Thoracic aorta (tissue), 2 donors: ENCODE measurements at regions not wholly inside any gene's neighbourhood (a gene's known extent, or its start where the extent isn't known, plus 50 kb on each side); places are given as distances from the start of the nearest gene placed in this dataset.

Experiments used
- ATAC-seq: fragments of 150-250 bp; one replicate; pipeline ENCODE4 v1.8.0; 2017; ENCODE audit warnings: low read depth; ENCODE audit not compliant: insufficient number of reproducible peaks, low FRiP score
- DNase-seq: peaks from one replicate; pipeline ENCODE4 v3.0.0-alpha.2; 2020; ENCODE audit warnings: low spot score
- H3K27ac ChIP-seq, 2 donors: fragments of 200-600 bp; sonication (generic); 1 replicate in 1 of 2; 2 replicates in 1 of 2; pipeline ENCODE4 v1.5.1; 2016; ENCODE audit warnings: mild to moderate bottlenecking in 2 of 2, moderate library complexity in 2 of 2
- H3K27me3 ChIP-seq: fragments of 200-600 bp; sonication (generic); replicated peaks from 2 replicates; pipeline ENCODE4 v1.6.0; 2016; ENCODE audit warnings: mild to moderate bottlenecking; ENCODE audit not compliant: insufficient read depth
- H3K36me3 ChIP-seq: fragments of 200-600 bp; sonication (generic); one replicate; pipeline ENCODE4 v1.5.1; 2016
- H3K4me1 ChIP-seq, 2 donors: fragments of 200-600 bp; sonication (generic); 1 replicate in 1 of 2; 2 replicates in 1 of 2; pipeline versions ENCODE4 v1.5.1 to v1.6.0; 2016; ENCODE audit warnings: low read depth in 2 of 2, mild to moderate bottlenecking in 1 of 2; ENCODE audit not compliant: control insufficient read depth in 1 of 2
- H3K4me3 ChIP-seq: fragments of 200-600 bp; sonication (generic); 2 replicates; pipeline ENCODE4 v1.5.1; 2016; ENCODE audit warnings: mild to moderate bottlenecking
- H3K9me3 ChIP-seq: fragments of 200-600 bp; sonication (generic); 2 replicates; pipeline ENCODE4 v1.5.1; 2016
- TF ChIP-seq, protein P1 (sequence below): fragments of 200-600 bp; sonication (generic); IDR thresholded peaks from one replicate; pipeline ENCODE4 v1.5.1; 2019; ENCODE audit warnings: antibody characterized with exemption

DNA sequence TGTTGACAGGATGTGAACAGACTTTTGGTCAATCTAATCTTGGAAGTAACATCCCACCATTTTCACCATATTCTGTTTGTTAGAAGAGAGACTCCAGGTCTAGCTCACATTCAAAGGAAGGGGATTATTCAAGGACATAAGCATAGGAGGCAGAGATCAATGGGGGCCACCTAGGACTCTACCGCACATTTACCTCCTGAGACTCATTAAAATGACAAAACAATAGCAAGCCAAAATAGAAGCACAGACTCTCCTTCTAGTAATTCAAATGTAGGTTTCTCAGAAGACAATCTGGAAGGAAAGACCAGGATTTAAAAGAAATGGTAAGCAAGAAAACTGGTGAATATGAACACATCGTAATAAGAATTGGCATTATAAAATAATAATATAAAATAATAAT is 156.4 kb upstream of the KYNU start:
- Histone ChIP-seq H3K4me3 (no peak overlapping the region), H3K9me3 (no peaks in the 10 kb centered on the region), H3K4me1 (peaks cover 16 to 20% of the 10 kb centered on the region in 2 donors), H3K36me3 (no peaks in the 10 kb centered on the region), H3K27me3 (no peaks in the 10 kb centered on the region), H3K27ac (no peak overlapping the region)
- ATAC-seq (no peak), DNase-seq (no peak)
- TF ChIP-seq, protein P1, sequence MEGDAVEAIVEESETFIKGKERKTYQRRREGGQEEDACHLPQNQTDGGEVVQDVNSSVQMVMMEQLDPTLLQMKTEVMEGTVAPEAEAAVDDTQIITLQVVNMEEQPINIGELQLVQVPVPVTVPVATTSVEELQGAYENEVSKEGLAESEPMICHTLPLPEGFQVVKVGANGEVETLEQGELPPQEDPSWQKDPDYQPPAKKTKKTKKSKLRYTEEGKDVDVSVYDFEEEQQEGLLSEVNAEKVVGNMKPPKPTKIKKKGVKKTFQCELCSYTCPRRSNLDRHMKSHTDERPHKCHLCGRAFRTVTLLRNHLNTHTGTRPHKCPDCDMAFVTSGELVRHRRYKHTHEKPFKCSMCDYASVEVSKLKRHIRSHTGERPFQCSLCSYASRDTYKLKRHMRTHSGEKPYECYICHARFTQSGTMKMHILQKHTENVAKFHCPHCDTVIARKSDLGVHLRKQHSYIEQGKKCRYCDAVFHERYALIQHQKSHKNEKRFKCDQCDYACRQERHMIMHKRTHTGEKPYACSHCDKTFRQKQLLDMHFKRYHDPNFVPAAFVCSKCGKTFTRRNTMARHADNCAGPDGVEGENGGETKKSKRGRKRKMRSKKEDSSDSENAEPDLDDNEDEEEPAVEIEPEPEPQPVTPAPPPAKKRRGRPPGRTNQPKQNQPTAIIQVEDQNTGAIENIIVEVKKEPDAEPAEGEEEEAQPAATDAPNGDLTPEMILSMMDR = no peak

DNA sequence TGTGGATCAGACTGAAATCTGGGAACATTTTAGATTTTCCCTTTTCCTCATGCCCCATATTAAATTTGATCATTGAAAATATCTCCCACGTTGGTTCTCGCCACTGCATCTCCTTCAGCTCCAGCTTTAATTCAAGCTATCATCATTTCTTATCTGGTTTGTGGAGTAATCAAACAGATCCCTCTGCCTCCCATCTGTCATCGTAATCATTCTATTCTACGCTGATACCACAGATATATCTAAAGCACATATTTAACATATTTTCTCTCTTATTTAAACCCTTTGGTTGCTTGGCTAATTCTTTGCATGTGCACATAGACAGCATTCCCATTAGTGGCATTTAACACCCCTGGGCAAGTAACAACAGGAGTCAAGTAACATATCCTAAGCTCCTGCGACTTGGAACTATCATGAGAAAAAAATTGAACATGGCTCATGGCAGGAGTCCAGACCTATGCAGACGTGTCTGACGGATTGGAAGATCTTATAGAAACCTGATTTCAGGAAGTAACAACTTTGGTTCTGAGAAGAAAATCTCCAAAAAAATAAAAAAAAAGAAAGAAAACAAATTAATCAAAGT is 158.8 kb upstream of the KYNU start:
- H3K27me3 ChIP-seq = no peaks in the 10 kb centered on the region
- H3K27ac ChIP-seq = no peak overlapping the region
- no peaks in the 10 kb centered on the region for H3K36me3 ChIP-seq
- DNase-seq = no peak
- peaks cover 11 to 20% of the 10 kb centered on the region in 2 donors for H3K4me1 ChIP-seq
- no peaks in the 10 kb centered on the region for H3K9me3 ChIP-seq
- no peak overlapping the region for H3K4me3 ChIP-seq
- TF ChIP-seq, protein P1 = no peak
- no peak for ATAC-seq

DNA sequence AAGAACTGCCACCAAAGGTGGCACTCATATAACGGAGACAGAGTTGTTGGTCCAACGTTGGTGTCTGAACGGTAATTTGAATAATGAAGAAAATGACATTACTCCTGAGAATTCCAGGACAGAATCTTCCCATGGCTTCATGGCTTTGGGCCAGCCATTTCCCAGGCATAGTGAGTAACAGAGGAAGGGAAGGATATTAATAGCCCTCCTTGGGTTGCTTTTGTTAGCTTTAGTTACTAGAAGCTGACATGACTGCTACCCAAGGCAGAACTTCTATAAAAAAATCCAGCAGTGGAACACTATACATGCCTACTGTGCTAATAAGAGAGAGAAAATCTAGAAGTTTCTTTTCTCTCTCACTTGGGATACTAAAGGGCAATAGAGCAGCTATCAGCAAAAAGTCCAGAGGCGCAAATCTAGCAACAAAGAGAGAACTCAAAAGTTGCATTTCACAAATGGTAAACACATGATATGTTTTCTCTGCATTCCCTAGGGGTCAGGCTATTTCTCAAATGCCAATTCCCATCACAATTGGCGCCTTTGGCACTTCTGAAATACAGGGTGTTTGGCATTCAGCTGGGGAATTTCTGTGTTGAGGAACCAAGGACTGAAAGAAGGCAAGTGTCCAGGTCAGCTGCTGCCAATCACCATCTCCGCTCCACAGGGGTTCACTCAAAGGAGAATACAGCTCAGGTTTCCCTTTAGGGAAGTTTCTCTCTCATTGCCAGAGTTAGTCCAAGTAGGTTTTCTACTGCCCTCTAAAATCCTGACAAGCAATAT is 160.8 kb upstream of the KYNU start:
- Histone ChIP-seq H3K9me3 (no peaks in the 10 kb centered on the region), H3K4me1 (peaks cover 7 to 20% of the 10 kb centered on the region in 2 donors), H3K27me3 (no peaks in the 10 kb centered on the region), H3K27ac (peak overlapping the region in 1 of 2 donors; percentile 23), H3K4me3 (peak overlapping the region; percentile 6), H3K36me3 (no peaks in the 10 kb centered on the region)
- DNase-seq (no peak), ATAC-seq (peak; percentile 95)
- TF ChIP-seq, protein P1 = no peak

DNA sequence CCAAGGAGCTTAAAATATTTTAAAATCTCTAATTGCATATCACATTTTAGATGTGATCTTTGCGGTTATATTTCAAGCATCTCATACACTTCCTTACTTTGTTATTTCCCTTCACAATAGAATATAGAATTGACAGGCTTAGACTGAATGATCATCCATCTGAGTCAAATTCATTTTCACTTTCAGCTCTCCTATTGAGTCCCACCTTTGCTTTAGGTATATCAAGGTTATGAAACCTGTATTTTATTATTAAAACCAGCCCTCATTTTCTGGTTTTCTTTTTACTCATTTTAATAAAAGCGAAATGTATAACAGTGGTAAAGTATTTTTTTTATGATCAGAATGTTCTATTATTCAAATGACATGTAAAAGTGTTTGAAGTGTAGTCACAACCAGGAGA is 162.9 kb upstream of the KYNU start:
- TF ChIP-seq, protein P1 = no peak
- H3K4me1 ChIP-seq = peaks cover 7 to 20% of the 10 kb centered on the region in 2 donors
- H3K9me3 ChIP-seq = no peaks in the 10 kb centered on the region
- H3K4me3 ChIP-seq = no peak overlapping the region
- H3K36me3 ChIP-seq = no peaks in the 10 kb centered on the region
- no peaks in the 10 kb centered on the region for H3K27me3 ChIP-seq
- ATAC-seq (no peak), DNase-seq (no peak)
- no peak overlapping the region for H3K27ac ChIP-seq

DNA sequence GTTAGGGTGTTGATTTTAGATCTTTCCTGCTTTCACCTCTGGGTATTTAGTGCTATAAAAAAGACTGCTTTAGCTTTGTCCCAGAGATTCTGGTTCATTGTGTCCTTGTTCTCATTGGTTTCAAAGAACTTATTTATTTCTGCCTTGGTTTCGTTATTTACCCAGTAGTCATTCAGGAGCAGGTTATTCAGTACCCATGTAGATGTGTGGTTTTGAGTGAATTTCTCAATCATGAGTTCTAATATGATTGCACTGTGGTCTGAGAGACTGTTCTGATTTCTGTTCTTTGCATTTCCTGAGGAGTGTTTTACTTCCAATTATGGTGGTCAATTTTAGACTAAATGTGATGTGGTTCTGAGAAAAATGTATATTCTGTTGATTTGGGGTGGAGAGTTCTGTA is 167.1 kb upstream of the KYNU start:
- H3K9me3 ChIP-seq = no peaks in the 10 kb centered on the region
- no peaks in the 10 kb centered on the region for H3K27me3 ChIP-seq
- DNase-seq (no peak), ATAC-seq (no peak)
- no peaks in the 10 kb centered on the region for H3K4me1 ChIP-seq
- TF ChIP-seq, protein P1 = no peak
- H3K27ac ChIP-seq = no peak overlapping the region
- no peaks in the 10 kb centered on the region for H3K36me3 ChIP-seq
- no peak overlapping the region for H3K4me3 ChIP-seq
